ENCODE measurements at regions not wholly inside any gene's neighbourhood (a gene's known extent, or its start where the extent isn't known, plus 50 kb on each side); places are given as distances from the start of the nearest gene placed in this dataset.
"Not testable (repeated sequence)": the region's sequence is repeated elsewhere in the genome, so short reads cannot be mapped to it uniquely, and the experiment has no call there.

DNA sequence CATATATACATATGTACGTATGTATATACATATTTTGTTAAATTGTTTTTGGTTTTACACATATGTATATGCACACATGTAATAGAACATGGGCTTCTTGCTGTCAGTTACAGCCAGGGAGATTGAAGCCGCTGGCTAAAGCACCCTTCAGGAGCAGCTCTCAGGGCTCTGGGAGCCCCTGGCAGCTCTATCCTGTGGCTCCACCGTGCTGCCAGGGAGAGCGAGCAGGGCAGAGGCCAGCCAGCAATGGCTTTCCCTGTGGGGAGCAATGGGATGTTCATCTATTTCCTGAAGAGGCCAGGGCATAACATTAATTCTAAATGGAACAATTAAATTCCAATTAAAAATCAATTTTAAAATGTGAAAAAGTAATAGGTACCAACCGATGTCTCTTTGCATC lies 102.9 kb downstream of the PSMG1 start:
- no peak for DNase-seq

GRCh38 chr21:39079617-39080016 lies 103.6 kb downstream of the PSMG1 start:
- DNase-seq = no peak

DNA sequence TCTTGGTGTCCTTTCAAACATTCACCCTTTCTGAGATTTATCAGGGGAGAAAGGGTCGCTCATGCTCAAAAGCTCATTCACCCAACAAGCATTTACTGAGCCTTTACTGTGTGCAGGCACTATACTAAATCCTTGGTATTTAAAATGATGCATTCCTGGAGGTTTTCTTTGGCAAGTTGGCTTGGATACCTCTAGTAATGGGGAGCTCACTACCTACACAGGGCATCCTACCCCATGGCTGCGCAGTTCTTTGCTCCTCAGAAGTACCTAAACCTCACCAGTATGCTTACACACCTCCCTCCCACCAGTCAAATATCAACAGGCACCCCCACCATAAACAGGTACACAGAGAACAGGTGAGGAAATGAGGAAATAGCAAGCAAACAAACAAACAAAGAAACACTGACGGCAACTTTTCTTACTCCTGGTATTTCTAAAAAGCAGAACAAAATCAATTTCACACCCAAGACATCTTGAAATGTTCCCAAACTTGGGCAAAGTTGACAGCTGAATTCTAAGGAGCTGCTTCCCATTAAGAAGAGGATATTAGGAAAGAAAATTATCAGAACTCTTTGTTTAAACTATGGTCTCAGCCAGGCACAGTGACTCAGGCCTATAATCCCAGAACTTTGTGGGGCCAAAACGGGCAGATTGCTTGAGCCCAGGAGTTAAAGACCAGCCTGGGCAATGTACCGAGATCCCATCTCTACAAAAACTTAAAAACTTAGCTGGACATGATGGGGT lies 104.8 kb downstream of the PSMG1 start:
- DNase-seq = no peak

DNA sequence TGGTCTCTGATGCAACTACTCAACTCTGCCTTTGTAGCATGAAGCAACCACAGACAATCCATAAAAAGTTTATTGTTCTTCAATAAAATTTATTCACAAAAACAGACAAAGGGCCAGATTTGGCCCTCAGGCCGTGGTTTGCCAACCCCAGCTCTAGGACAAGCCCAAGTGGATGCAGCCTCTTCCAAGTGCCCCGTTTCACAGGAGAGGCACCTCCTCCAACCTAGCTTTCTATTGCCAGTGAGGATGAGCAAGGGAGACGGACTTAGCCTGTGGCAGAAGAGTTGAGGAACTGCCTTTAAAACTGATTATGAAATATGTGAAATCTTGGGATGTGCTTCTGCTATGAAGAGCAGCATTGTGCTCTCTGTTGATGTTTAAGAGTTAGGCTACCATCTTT lies 105.4 kb downstream of the PSMG1 start:
- no peak for DNase-seq

- no peak for DNase-seq
Observed at GRCh38 chr21:39074508-39074907, 108.7 kb downstream of the PSMG1 start.

DNA sequence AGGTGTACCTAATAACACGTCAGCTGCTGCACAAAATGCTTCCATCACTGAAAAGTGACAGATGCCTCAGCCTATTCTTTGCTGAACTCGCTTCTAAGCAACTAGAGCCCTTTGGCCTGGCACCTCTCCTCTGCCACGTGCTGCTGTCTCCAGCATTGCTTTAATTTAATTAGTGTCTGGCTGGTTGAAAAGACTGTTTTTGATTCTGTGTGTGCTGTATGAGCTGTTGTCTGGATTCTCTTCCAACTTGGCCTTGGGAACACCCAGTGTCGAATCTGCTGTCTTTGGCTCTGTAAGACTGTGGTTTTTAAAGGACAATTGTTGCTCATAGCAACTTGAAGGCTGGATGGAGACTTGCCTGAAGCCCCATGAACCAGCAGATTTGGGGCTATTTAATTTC lies 109.5 kb downstream of the PSMG1 start:
- DNase-seq = no peak

DNA sequence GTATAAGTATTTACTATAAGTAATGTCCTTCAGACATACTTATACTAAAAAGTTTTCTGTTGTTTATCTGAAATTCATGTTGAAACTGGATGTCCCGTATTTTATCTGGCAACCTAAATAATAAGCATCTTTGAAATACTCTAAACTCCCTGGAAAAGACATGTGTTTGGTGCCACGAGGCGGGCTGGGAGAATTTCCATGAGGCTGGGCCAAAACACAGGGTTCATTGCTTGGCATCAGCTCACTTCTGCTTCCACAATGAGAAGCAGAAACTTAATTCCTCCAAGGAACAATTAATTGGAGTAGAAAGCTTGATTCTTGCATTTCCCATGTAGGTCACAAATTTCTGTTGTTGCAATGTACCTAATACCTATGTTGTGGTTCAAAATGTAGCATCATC lies 110.2 kb downstream of the PSMG1 start:
- DNase-seq = no peak

GRCh38 chr21:39072468-39072867 lies 110.8 kb downstream of the PSMG1 start:
- no peak for DNase-seq

DNA sequence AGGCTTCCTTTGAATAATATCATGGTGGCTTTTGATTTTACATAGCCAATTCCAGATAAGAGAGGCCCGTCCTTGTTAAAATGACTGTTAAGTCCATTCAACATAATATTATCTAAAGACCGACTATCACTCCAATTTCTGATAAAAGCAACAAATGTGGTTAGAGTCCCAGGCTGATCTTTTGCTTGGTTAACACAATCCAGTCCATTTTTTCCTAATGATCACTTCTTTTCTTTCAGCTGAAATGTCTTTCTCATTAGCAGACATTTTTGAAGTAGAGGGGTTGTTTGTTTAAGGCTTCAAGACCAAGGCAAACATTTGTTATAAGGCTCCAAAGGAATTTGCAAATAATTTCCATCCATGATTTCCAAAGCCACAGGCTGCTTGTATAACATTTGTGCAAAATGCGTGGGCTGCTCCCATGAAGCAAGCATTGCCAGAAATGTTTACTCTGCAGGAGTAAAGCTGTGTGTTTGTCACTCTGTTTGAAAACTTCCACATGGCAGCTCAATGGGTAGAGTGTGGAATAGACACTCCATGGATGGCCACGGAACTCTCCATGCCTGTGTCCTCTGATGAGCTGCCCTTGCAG lies 111.5 kb downstream of the PSMG1 start:
- DNase-seq = no peak

DNA sequence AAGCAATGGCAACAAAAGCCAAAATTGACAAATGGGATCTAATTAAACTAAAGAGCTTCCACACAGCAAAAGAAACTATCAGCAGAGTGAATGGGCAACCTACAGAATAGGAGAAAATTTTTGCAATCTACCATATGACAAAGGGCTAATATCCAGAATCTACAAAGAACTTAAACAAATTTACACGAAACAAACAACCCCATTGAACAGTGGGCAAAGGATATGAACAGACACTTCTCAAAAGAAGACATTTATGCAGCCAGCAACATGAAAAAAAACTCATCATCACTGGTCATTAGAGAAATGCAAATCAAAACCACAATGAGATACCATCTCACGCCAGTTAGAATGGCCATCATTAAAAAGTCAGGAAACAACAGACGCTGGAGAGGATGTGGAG lies 113.4 kb downstream of the PSMG1 start:
- not testable (repeated sequence) for DNase-seq

GRCh38 chr21:39066829-39067780 lies 116.1 kb downstream of the PSMG1 start:
- no peak for DNase-seq

DNA sequence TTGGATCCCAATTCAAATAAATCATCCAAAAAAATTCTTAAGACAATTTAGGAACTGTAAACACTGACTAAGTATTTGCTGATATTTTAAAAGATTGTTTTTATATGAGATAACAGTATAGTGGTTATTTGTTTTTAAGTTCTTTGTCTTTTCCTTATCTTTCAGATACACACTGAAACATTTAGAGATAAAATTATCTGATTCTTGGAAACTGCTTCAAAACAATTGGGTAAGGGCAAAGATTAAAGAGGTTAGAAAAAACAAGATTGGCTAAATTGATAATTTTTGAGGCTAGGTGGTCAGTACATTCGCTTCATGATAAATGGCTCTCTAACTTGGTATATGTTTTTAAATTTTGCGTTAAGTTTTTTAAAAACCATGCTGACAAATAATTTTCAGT lies 117.3 kb downstream of the PSMG1 start:
- DNase-seq = no peak

DNA sequence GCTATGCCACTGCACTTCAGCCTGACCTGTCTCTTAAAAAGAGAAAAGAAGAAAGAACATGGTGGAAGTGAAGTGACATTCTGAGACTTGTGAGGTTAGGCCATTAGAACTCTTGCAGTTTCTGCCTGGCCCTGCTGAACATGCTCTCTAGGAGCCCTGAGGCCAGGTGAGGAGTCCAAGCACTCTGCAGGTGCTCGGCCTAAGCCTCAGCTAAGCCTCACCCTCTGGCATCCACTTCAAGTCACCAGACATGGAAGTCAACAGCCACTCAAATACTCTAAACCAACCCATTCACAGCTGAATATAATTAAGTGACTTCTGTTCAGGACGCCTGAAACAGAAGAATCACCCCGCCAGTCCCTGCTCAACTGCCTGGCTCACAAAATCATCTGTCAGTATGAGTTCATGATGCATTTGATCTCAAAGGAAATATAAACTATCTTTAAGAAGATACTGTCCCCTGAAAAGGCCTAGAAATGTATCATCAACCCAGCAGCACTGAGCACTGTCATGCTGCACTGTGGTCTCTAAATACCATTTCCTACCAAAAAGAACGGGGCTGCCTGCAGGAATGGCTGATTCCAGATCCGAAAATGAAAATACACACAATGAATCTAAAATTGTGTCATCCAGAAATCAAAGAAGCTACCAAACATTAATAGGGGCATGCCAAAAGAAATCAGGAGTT lies 118.8 kb downstream of the PSMG1 start:
- DNase-seq = no peak

DNA sequence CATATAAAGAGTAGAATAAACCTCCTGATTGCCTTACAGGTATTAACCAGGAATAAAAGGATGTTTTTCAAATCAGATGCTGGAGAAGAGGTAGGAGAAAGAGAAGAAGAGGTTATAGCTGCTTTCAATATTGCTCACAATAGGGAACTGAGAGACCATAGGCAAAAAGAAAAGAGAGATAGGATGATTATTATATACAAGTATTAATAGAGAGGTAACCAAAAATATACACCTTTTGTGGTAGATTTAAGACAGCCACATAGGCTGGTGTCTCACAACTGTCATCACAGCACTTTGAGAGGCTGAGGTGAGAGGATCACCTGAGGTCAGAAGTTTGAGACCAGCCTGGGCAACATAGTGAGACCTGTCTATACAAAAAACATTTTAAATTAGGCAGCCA lies 119.7 kb downstream of the PSMG1 start:
- no peak for DNase-seq

GRCh38 chr21:39062196-39062595 lies 121.1 kb downstream of the PSMG1 start:
- DNase-seq = no peak

DNA sequence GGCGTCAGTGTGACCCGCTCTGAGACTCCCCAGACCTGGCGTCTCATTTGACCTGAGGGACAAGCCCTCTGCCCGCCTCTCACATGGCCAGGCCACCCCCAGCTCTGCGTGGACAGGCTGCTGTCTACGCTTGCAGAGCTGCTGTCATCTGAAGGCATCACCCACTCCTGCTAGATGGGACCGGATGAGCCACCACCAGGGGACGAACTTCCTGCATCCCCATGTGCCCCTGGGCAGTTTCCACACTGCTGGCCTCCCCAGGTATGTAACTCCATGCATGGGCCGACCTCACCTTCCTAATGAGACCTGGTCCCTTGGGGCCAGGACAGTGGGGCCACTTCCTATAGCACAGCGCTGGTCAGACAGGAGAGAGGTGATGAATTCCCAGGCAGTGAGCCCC lies 121.5 kb downstream of the PSMG1 start:
- DNase-seq = no peak

DNA sequence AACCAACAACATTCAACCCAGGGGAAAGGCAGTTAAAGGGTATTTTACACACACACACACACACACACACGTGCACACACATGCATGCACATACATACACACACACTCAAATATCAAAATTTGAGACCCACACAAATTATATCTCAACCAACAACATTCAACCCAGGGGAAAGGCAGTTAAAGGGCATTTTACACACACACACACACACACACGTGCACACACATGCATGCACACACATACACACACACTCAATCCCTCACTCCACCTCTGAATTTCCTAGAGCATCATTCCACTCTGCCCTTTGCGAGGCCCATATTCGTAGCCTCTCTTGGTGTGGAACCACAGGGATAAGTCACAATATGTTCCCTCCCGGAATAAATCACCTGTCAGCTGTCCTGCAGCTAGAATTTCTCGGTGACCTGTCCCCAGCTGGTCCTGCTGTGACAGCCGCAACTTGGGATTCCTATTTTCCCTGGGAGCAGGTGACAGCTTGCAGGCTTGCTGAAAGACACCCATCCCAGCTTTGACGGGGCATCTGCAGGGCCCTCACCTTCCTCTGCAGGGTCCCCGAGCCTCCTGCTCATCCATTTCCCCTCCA lies 122.7 kb downstream of the PSMG1 start:
- DNase-seq = no peak

- DNase-seq = no peak
Observed at GRCh38 chr21:39057121-39057520, 126.1 kb downstream of the PSMG1 start.

DNA sequence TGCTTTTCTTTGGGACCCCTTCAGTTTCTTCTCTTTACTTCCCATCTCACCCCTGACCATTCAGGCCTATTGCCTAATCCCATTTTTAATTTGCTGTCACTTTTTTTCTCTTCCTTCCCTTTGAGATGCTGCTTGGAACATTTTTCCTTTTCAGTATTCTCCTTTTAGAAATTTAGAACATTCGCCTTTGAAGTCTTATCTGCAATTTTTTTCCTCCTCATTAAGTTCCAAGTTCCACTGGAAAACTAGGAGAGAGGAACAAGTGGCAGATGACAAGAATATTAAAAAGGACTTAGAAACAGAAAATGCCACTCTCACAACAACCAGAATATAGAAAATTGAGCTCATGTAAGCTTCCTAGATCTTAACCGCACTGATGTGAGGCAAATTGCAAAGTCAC lies 126.6 kb downstream of the PSMG1 start:
- no peak for DNase-seq

DNA sequence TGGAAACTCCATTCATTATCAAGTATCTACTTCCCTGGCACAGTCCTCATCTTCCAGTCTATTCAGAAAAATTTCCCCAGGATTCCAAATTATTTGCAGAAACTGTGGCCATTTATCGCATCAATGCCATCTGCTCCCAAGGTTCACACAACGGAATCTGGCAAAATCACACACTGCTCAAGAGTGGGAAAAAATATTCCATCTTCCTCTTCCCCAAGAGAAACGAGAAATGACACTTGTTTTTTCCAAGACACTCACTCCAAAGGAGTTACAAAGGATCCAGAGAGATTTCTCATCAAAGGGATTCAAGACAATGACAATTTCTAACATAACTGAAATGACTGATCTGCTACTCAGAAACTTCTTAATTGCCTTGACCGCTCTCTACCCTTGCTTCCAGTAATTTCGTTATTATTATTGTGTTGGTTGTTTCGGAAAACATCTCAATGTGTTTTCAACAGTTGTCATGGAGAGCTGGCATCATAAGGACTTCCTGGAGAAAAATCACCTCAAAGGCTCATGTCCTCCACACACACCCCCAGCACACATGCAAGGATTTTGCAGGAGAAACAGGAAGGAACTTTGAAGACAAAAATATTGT lies 128.0 kb downstream of the PSMG1 start:
- DNase-seq = no peak

DNA sequence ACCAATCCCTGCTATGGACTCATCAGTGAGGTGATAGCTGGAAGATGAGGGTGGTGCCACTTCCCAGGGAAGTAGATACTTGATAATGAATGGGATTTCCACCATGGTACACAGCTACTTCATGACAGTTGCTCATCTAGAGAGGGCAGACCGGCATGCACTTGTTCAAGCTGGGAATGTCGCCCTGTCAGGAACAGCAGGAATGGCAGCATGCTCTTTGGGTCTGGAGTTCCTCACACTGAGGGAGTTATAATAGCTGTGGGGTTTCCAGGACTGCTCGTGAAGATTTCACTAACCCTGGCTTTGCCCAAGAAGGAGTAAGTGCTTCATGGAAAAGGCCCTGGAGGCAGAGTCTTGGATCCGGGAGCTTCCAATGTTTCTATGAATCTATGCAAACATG lies 129.2 kb downstream of the PSMG1 start:
- DNase-seq = no peak

GRCh38 chr21:39053126-39053525 lies 130.1 kb downstream of the PSMG1 start:
- no peak for DNase-seq

Data from CD4-positive, alpha-beta T cell treated with Interleukin-6 for 4 hours (primary cell).